CD14-positive monocyte (primary cell): ENCODE measurements at regions not wholly inside any gene's neighbourhood (a gene's known extent, or its start where the extent isn't known, plus 50 kb on each side); places are given as distances from the start of the nearest gene placed in this dataset.

Source experiments
- DNase-seq, 3 donors: peaks; one replicate each; pipeline ENCODE4 v3.0.0-alpha.2; 2011 to 2022
- H2AFZ ChIP-seq: 2 replicates; pipeline ENCODE4 v1.6.0; 2012; ENCODE audit warnings: mild to moderate bottlenecking, low read depth, low read length, inconsistent platforms; ENCODE audit not compliant: insufficient read depth, poor library complexity, severe bottlenecking
- H3K27ac ChIP-seq, 2 donors: 1 replicate in 1 of 2; 2 replicates in 1 of 2; pipeline ENCODE4 v1.5.1; 2012 to 2013; ENCODE audit warnings: low read length in 2 of 2, control low read depth in 1 of 2, inconsistent platforms in 1 of 2, low read depth in 1 of 2, mild to moderate bottlenecking in 1 of 2
- H3K27me3 ChIP-seq, 2 donors: one replicate each; pipeline versions ENCODE4 v1.6.0 to v1.6.1; 2011 to 2013; ENCODE audit warnings: low read length in 2 of 2; ENCODE audit not compliant: control insufficient read depth in 2 of 2, insufficient read depth in 2 of 2
- H3K36me3 ChIP-seq, 2 donors: replicated peaks in 1 of 2; 1 replicate in 1 of 2; 2 replicates in 1 of 2; pipeline versions ENCODE4 v1.5.1 to v1.6.1; 2012 to 2013; ENCODE audit warnings: low read length in 2 of 2, control low read depth in 1 of 2, inconsistent platforms in 1 of 2, mild to moderate bottlenecking in 1 of 2; ENCODE audit not compliant: insufficient read depth in 2 of 2, control insufficient read depth in 1 of 2
- H3K4me1 ChIP-seq, 2 donors: 1 replicate in 1 of 2; 2 replicates in 1 of 2; pipeline versions ENCODE4 v1.5.1 to v1.6.1; 2012 to 2013; ENCODE audit warnings: low read length in 2 of 2, control low read depth in 1 of 2, inconsistent platforms in 1 of 2, mild to moderate bottlenecking in 1 of 2, moderate library complexity in 1 of 2; ENCODE audit not compliant: insufficient read depth in 2 of 2, control insufficient read depth in 1 of 2
- H3K4me2 ChIP-seq: replicated peaks from 2 replicates; pipeline ENCODE3; 2012; ENCODE audit warnings: low read length, moderate library complexity, mild to moderate bottlenecking; ENCODE audit not compliant: poor library complexity, severe bottlenecking; ENCODE audit errors: extremely low read depth
- H3K4me3 ChIP-seq, 3 experiments: fragments of 200-600 bp in 1 of 3; sonication (generic) in 1 of 3; replicated peaks in 1 of 3; 1 replicate in 2 of 3; 2 replicates in 1 of 3; pipeline ENCODE4 v1.5.1; 2011 to 2013; ENCODE audit warnings: low read length in 3 of 3, mild to moderate bottlenecking in 3 of 3, control low read depth in 2 of 3, low read depth in 2 of 3, inconsistent platforms in 1 of 3, moderate library complexity in 1 of 3
- H3K79me2 ChIP-seq: 2 replicates; pipeline ENCODE4 v1.6.0; 2012; ENCODE audit warnings: mild to moderate bottlenecking, control low read depth, inconsistent platforms, low read length, moderate library complexity; ENCODE audit not compliant: insufficient read depth
- H3K9ac ChIP-seq: 2 replicates; pipeline ENCODE4 v1.6.0; 2017; ENCODE audit warnings: low read length, mild to moderate bottlenecking; ENCODE audit not compliant: insufficient read depth, poor library complexity, severe bottlenecking
- H3K9me3 ChIP-seq, 2 donors: replicated peaks in 1 of 2; 1 replicate in 1 of 2; 2 replicates in 1 of 2; pipeline versions ENCODE4 v1.5.1 to v1.6.1; 2012 to 2013; ENCODE audit warnings: low read length in 2 of 2, control low read depth in 1 of 2; ENCODE audit not compliant: control insufficient read depth in 1 of 2, insufficient read depth in 1 of 2
- H4K20me1 ChIP-seq: 2 replicates; pipeline ENCODE4 v1.6.0; 2012; ENCODE audit warnings: mild to moderate bottlenecking, low read length, control low read depth, moderate library complexity; ENCODE audit not compliant: insufficient read depth
- H3K27ac Mint-ChIP-seq, 7 donors: one replicate each; pipeline ENCODE4 v1.8.0; 2020; ENCODE audit warnings: mild to moderate bottlenecking in 7 of 7, mixed read lengths in 7 of 7, moderate library complexity in 6 of 7, inconsistent platforms in 2 of 7
- H3K27me3 Mint-ChIP-seq, 3 donors: one replicate each; pipeline ENCODE4 v1.8.0; 2021 to 2022; ENCODE audit warnings: low read depth in 3 of 3, mild to moderate bottlenecking in 3 of 3, mixed read lengths in 3 of 3, moderate library complexity in 3 of 3, inconsistent platforms in 1 of 3
- H3K36me3 Mint-ChIP-seq, 2 donors: one replicate each; pipeline ENCODE4 v1.8.0; 2020; ENCODE audit warnings: mixed read lengths in 2 of 2, inconsistent platforms in 1 of 2, mild to moderate bottlenecking in 1 of 2
- H3K4me1 Mint-ChIP-seq: one replicate; pipeline ENCODE4 v1.8.0; 2020; ENCODE audit warnings: mild to moderate bottlenecking, mixed read lengths
- H3K4me3 Mint-ChIP-seq, 2 donors: one replicate each; pipeline ENCODE4 v1.8.0; 2020; ENCODE audit warnings: mild to moderate bottlenecking in 2 of 2, mixed read lengths in 2 of 2, moderate library complexity in 1 of 2
- H3K9me3 Mint-ChIP-seq, 7 donors: one replicate each; pipeline ENCODE4 v1.8.0; 2020 to 2022; ENCODE audit warnings: mixed read lengths in 7 of 7, mild to moderate bottlenecking in 6 of 7, moderate library complexity in 6 of 7, inconsistent platforms in 2 of 7
- CTCF ChIP-seq: fragments of 200-600 bp; IDR thresholded peaks from one replicate; pipeline ENCODE4 v1.8.0; 2022; ENCODE audit warnings: antibody characterized with exemption, mild to moderate bottlenecking
- WGBS: methylation state at CpG from one replicate; pipeline ENCODE4 v1.1.5; 2013; ENCODE audit warnings: missing lambda C conversion rate; ENCODE audit not compliant: insufficient coverage; 5-methylcytosine and 5-hydroxymethylcytosine counted together
- intact Hi-C, 2 donors: fragments of 100-400 bp; cut with micrococcal nuclease; formaldehyde crosslinking; loops; one replicate each; pipeline versions ENCODE4 v1.15.0 to v1.15.1; 2023

- Histone ChIP-seq H3K36me3 (no peaks in the 10 kb centered on the region), H3K4me2 (no peak overlapping the region), H3K4me1 (no peaks in the 10 kb centered on the region), H3K27me3 (no peaks in the 10 kb centered on the region), H3K9ac (no peak overlapping the region), H3K9me3 (no peaks in the 10 kb centered on the region), H3K79me2 (no peaks in the 10 kb centered on the region), H2AFZ (no peak overlapping the region), H3K4me3 (no peak overlapping the region), H4K20me1 (no peaks in the 10 kb centered on the region), H3K27ac (no peak overlapping the region)
- WGBS = 79% methylated on average over 14 of the region's 14 CpGs
- TF ChIP-seq CTCF = no peak
- intact Hi-C loops = no loop called here
- no peak overlapping the region for H3K4me3 Mint-ChIP-seq
- no peak overlapping the region for H3K27ac Mint-ChIP-seq
- DNase-seq = no peak
- peaks cover 0 to 6% (median 2%) of the 10 kb centered on the region in 7 donors for H3K9me3 Mint-ChIP-seq
- no peaks in the 10 kb centered on the region for H3K36me3 Mint-ChIP-seq
- H3K4me1 Mint-ChIP-seq = no peaks in the 10 kb centered on the region
- H3K27me3 Mint-ChIP-seq = peaks cover 10 to 18% (median 17%) of the 10 kb centered on the region in 3 donors
Measured at GRCh38 chr21:41631564-41632461, 123.9 kb upstream of the TMPRSS2 start.

- Mint-ChIP-seq H3K9me3 (peaks cover 0 to 5% (median 3%) of the 10 kb centered on the region in 7 donors), H3K27me3 (peaks cover 11 to 18% (median 17%) of the 10 kb centered on the region in 3 donors), H3K36me3 (no peaks in the 10 kb centered on the region), H3K4me1 (no peaks in the 10 kb centered on the region), H3K27ac (no peak overlapping the region), H3K4me3 (no peak overlapping the region)
- Histone ChIP-seq H3K9me3 (no peaks in the 10 kb centered on the region), H3K4me3 (no peak overlapping the region), H3K27ac (no peak overlapping the region), H3K4me1 (no peaks in the 10 kb centered on the region), H3K4me2 (no peak overlapping the region), H2AFZ (no peak overlapping the region), H3K36me3 (no peaks in the 10 kb centered on the region), H3K79me2 (no peaks in the 10 kb centered on the region), H3K9ac (no peak overlapping the region), H3K27me3 (no peaks in the 10 kb centered on the region), H4K20me1 (no peaks in the 10 kb centered on the region)
- WGBS = 96% methylated on average over 17 of the region's 17 CpGs
- intact Hi-C loops = no loop called here
- DNase-seq = no peak
- no peak for TF ChIP-seq CTCF
Measured at GRCh38 chr21:41630917-41631316, 123.0 kb upstream of the TMPRSS2 start.
